Epidermal melanocyte (primary cell): ENCODE measurements at regions not wholly inside any gene's neighbourhood (a gene's known extent, or its start where the extent isn't known, plus 50 kb on each side); places are given as distances from the start of the nearest gene placed in this dataset.
A peak's percentile ranks its signal among the peaks of the same experiment; 100 is the strongest.

Experiments
- DNase-seq: peaks from one replicate; pipeline ENCODE4 v3.0.0; 2011; ENCODE audit warnings: low spot score; ENCODE audit not compliant: insufficient read length

GRCh38 chr15:94177112-94177511, 54.2 kb upstream of the MCTP2 start:
- DNase-seq = no peak

GRCh38 chr15:94175420-94175819, 55.9 kb upstream of the MCTP2 start:
- no peak for DNase-seq

- no peak for DNase-seq
These were observed 57.0 kb upstream of the MCTP2 start for GRCh38 chr15:94174399-94174802.

- DNase-seq = no peak
These were observed 63.1 kb upstream of the MCTP2 start for GRCh38 chr15:94168250-94168649.

- no peak for DNase-seq
These were observed 66.4 kb upstream of the MCTP2 start for GRCh38 chr15:94164971-94165370.

- DNase-seq = peak; percentile 37
These were observed 67.1 kb upstream of the MCTP2 start for GRCh38 chr15:94164202-94164807.

- no peak for DNase-seq
These were observed 68.4 kb upstream of the MCTP2 start for GRCh38 chr15:94162939-94163338.

GRCh38 chr15:94154255-94154654, 77.1 kb upstream of the MCTP2 start:
- DNase-seq = no peak

- no peak for DNase-seq
These were observed 86.3 kb upstream of the MCTP2 start for GRCh38 chr15:94145046-94145445.

GRCh38 chr15:94141802-94142201, 89.6 kb upstream of the MCTP2 start:
- DNase-seq = no peak

GRCh38 chr15:94135486-94136147, 95.7 kb upstream of the MCTP2 start:
- no peak for DNase-seq

GRCh38 chr15:94131875-94132274, 99.5 kb upstream of the MCTP2 start:
- DNase-seq = no peak

- DNase-seq = no peak
These were observed 100.9 kb upstream of the MCTP2 start for GRCh38 chr15:94130504-94130903.

- DNase-seq = no peak
These were observed 104.4 kb upstream of the MCTP2 start for GRCh38 chr15:94127006-94127405.

GRCh38 chr15:94125698-94126097, 105.7 kb upstream of the MCTP2 start:
- no peak for DNase-seq

GRCh38 chr15:94125156-94125555, 106.2 kb upstream of the MCTP2 start:
- no peak for DNase-seq

GRCh38 chr15:94122516-94122915, 108.8 kb upstream of the MCTP2 start:
- no peak for DNase-seq

GRCh38 chr15:94119923-94120775, 111.2 kb upstream of the MCTP2 start:
- peak; percentile 50 for DNase-seq

- DNase-seq = no peak
These were observed 112.0 kb upstream of the MCTP2 start for GRCh38 chr15:94119298-94119811.

- no peak for DNase-seq
These were observed 120.8 kb upstream of the MCTP2 start for GRCh38 chr15:94110476-94111130.

GRCh38 chr15:94107652-94108051, 123.7 kb upstream of the MCTP2 start:
- no peak for DNase-seq

- DNase-seq = no peak
These were observed 125.6 kb upstream of the MCTP2 start for GRCh38 chr15:94105760-94106159.
